ENCODE measurements at regions not wholly inside any gene's neighbourhood (a gene's known extent, or its start where the extent isn't known, plus 50 kb on each side); places are given as distances from the start of the nearest gene placed in this dataset.
"Not testable (repeated sequence)": the region's sequence is repeated elsewhere in the genome, so short reads cannot be mapped to it uniquely, and the experiment has no call there.

DNA sequence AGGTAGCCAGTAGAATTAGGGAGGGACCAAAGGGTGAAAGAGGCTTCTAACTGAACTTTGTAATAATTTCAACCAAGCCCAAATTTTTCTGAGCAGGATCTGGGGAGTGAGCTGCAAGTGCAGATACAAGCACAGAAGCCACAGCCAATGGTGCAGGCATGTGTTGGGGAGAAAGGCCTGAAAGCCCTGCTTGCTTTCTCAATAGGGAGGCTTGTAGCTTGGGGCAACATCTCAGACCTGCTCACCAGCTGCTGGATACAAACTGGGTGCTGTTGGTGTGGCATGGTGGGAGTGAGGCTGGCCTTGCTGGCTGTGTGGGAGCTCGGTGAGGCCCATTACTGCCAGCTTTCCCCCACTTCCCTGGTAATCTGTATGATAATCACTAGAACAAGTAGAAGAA is 688.5 kb upstream of the SEMA3D start:
- no peak for DNase-seq

DNA sequence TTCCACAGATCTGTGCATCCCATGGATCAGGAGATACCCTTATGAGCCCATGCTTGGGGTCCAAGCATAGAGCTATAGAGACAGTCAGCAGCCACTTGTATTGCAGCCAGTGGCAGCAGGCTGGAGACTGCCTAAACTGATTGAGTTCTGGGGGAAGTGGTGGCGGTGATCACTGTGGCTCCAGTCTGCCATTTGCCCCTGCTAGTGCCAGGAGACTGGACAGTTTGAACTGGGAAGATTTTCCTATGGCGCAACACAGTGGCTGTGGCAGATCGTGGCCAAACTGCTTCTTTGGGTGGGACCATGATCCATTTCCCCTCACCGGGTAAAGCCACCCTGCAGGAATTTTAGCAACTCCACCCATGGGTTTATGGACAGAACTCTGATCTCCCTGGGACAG is 679.7 kb upstream of the SEMA3D start:
- no peak for DNase-seq

- no peak for DNase-seq
These were observed 664.8 kb upstream of the SEMA3D start for GRCh38 chr7:85851571-85852193.

DNA sequence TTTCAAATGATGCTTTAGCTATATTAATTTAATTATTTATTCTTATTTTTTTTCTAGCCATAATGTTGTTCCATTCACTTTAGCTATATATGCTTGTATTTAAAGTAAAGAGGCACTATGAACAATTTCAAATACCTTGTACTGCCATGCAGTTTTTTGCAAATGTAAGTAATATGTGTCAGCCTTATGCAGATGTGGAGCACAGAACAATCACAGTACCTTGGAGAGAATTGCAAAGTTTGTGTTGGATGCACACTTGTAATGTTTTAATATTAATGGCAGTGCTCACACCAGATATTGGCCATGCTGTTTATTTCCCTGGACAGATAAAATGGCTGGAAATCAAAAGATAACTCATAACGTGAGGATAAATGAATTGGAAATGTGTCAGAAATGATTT is 663.5 kb upstream of the SEMA3D start:
- DNase-seq: no peak

- no peak for DNase-seq
These were observed 653.7 kb upstream of the SEMA3D start for GRCh38 chr7:85840554-85840953.

DNA sequence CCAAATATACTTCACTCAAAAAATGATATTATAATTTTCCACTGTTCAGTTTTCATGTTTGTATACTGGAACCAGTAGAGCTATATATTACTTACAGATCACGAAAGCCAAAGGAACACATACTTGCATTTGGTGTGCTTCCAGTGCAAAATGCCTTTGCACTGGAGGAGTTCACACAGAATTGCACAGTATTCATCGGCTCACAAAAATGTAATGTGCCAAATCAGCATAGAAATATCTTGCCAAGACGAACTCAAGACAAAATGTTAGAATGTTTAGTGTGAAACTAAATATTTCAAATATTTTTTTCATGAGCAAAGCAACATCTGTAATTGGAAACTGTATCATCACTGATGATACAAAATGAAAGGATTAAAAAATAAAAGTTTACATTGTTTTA is 646.2 kb upstream of the SEMA3D start:
- DNase-seq: no peak

DNA sequence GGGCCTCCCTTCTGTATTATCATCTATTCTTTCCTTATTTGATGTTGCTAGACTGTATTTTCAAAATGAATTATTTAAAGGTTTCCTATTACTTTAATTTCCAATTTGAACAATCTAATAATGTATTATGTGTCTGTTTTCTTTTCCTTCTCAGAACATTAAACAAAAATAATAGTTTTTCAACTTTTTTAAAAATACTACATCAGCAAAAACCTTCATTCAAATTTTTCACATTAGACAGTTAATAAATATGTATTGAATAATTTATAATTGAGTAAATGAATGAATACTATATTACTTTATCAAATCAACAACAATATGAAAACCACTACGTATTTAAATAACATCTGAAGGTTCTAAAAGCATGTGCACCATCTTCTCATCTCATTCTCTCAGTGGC is 644.1 kb upstream of the SEMA3D start:
- no peak for DNase-seq

DNA sequence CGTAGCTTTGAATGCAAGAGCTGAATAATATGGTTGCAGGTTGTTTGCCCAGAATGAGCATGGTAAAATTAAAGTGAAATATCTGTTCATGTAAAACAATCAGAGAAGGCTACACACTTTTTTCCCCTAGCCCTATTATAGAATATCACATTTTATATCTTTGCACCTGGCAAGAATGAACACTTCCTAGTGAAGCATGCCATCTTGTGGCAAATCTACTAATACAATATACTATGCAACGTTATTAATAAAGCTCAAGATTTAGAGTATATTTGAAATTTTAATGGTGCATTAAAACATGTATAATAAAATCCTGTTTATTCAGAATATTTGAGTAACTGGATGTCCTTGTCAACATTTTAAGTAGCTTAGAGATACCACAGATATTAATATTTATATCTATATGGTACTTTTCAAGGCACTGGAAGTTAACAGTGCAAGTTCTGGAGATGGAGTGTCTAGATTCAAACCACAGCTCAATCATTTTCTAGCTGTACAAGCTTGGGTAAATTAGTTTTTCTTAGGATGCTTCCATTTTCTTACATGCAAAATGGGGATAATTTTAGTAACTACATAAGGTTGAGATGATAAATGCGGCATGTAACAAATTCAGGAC is 643.1 kb upstream of the SEMA3D start:
- DNase-seq: no peak

- DNase-seq: no peak
These were observed 642.3 kb upstream of the SEMA3D start for GRCh38 chr7:85829176-85829575.

GRCh38 chr7:85828614-85829013 is 641.8 kb upstream of the SEMA3D start:
- no peak for DNase-seq

DNA sequence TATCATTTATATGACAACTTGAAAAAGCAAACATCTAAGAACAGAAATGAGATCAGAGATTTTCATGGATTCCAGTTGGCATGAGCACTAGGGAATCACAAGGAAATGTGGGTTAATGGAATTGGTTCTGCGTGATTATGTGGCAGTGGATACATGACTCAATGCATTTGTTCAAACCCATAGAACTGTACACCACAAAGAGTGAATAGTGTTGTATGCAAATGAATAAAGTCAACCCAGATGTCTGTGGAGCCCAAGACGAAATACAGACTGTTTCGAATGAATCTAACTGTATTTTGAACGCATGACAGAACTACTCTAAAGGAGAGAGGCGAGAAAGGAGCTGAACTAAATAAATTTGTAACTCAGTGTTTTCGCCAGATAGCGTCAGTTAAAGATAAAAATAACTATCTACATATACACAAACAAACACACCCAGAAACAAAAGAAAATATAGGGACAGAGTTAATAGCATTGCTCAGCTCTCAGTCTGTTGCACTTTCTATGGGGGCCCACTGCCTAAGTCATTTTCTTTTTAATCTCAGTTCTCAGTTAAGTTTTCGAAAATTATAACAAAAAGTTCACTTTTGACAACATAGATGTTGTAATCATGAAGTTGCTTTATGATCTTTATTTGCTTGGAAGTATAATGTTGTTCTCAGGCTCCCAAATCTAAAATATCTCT is 636.7 kb upstream of the SEMA3D start:
- DNase-seq: no peak

GRCh38 chr7:85821926-85822325 is 635.1 kb upstream of the SEMA3D start:
- no peak for DNase-seq

- DNase-seq: no peak
These were observed 634.0 kb upstream of the SEMA3D start for GRCh38 chr7:85820702-85821443.

DNA sequence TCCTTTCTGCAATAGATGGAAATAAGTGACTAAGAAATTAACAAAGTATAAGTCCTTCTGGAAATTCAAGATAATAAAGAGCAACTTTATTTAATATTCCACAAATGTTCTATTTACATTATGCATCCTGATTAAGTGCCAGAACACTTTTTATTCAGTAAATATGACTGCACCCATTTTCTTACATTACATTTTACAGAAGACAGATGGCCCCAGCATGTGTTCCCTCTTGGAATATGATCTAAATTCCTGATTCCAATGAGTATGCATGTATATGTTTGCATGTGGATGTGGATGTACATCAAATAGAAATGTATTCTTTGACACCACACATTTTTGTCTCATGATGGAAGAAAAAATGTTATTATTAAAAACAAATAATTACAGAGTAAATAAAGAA is 628.7 kb upstream of the SEMA3D start:
- no peak for DNase-seq

DNA sequence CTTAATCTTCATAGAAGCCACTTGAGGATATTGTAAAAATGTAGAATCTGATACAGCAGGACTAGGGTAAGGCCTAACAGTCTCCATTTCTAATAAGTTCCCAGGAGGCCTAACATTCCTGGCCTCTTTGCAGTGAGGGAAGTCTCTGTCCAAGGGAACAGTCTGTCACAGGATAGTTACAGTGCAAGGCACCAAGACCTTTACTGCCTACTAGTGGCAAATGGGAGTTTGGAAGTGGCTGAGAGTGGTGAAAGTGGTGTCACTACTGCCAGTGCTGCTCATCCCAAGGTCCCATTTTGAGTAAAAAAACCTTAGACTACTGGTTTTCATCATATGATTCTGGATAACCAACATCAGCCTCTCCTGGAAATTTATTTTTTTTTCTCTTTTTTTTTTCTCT is 619.5 kb upstream of the SEMA3D start:
- DNase-seq: no peak

- DNase-seq: no peak
These were observed 618.8 kb upstream of the SEMA3D start for GRCh38 chr7:85805656-85806055.

DNA sequence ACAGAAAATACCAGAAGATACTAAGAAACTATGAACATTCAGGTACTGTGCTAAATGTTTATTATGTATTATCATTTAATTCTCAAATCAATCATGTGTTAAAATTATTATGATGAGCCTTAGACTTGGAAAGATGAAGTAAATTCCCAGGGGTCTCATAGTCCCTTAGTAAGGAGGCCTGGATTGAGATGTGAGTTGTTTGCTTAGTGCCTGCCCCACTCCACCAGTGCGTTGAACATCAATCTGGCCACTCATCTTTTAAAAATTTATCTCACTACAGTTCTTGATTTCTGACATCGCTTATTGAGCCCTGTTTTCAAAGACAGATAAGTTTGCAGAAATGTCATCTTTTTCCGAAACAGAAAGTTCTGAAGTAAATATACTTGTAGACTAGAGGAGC is 618.4 kb upstream of the SEMA3D start:
- DNase-seq: no peak

- DNase-seq: no peak
These were observed 615.4 kb upstream of the SEMA3D start for GRCh38 chr7:85802211-85802610.

- DNase-seq: no peak
These were observed 610.1 kb upstream of the SEMA3D start for GRCh38 chr7:85796956-85797355.

DNA sequence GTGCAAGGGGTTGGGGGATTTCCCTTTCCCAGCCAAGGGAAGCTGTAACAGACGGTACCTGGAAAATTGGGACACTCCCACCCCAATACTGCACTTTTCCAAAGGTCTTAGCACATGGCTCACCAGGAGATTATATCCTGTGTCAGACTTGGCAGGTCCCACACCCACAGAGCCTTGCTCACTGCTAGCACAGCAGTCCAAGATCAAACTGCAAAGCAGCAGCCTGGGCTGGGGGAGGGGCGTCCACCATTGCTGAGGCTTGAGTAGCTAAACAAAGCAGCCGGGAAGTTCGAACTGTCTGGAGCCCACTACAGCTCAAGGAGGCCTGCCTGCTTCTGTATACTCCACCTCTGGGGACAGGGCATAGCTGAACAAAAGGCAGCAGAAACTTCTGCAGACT is 604.2 kb upstream of the SEMA3D start:
- not testable (repeated sequence) for DNase-seq

- DNase-seq: no peak
These were observed 594.8 kb upstream of the SEMA3D start for GRCh38 chr7:85781606-85782005.

- no peak for DNase-seq
These were observed 590.0 kb upstream of the SEMA3D start for GRCh38 chr7:85776691-85777345.

- DNase-seq: no peak
These were observed 588.6 kb upstream of the SEMA3D start for GRCh38 chr7:85775431-85775830.

All from NCI-H510A (cell line).